Naive thymus-derived CD4-positive, alpha-beta T cell (primary cell): ENCODE measurements at regions not wholly inside any gene's neighbourhood (a gene's known extent, or its start where the extent isn't known, plus 50 kb on each side); places are given as distances from the start of the nearest gene placed in this dataset.

ENCODE experiments used
- ATAC-seq: fragments of 150-1000 bp; cut with Tn5 transposase; 2 replicates; pipeline ENCODE4 v1.10.0; 2021; ENCODE audit warnings: mild to moderate bottlenecking, moderate library complexity
- CTCF ChIA-PET: fragments of 350-600 bp; sonication (Branson Sonifier 250); formaldehyde crosslinking; loops from one replicate; lab custom pipeline; 2021; ENCODE audit warnings: antibody characterized with exemption; lab: Charles Lee
- POLR2A ChIA-PET: fragments of 350-600 bp; sonication (Branson Sonifier 250); formaldehyde crosslinking; loops from one replicate; lab custom pipeline; 2021; ENCODE audit warnings: antibody characterized with exemption, inconsistent platforms; lab: Charles Lee
- DNase-seq, 9 donors: peaks; one replicate each; pipeline versions ENCODE4 v3.0.0 to v3.0.0-alpha.2; 2020 to 2022; ENCODE audit warnings: mixed read lengths in 1 of 9
- H3K27ac ChIP-seq: one replicate; pipeline ENCODE4 v1.7.0; 2013; ENCODE audit warnings: mild to moderate bottlenecking, low read depth, low read length, moderate library complexity
- H3K27me3 ChIP-seq, 2 donors: one replicate each; pipeline ENCODE4 v1.7.0; 2013; ENCODE audit warnings: low read length in 2 of 2, mild to moderate bottlenecking in 2 of 2, moderate library complexity in 2 of 2; ENCODE audit not compliant: control insufficient read depth in 2 of 2, insufficient read depth in 2 of 2
- H3K36me3 ChIP-seq, 3 experiments: 1 replicate in 2 of 3; 2 replicates in 1 of 3; pipeline ENCODE4 v1.7.0; 2013; ENCODE audit warnings: low read length in 3 of 3, mild to moderate bottlenecking in 3 of 3, moderate library complexity in 1 of 3; ENCODE audit not compliant: insufficient read depth in 3 of 3, control insufficient read depth in 2 of 3
- H3K4me1 ChIP-seq, 2 donors: one replicate each; pipeline ENCODE4 v1.7.0; 2013; ENCODE audit warnings: low read length in 2 of 2, mild to moderate bottlenecking in 2 of 2, moderate library complexity in 1 of 2; ENCODE audit not compliant: control insufficient read depth in 2 of 2, insufficient read depth in 2 of 2
- H3K4me3 ChIP-seq: 2 replicates; pipeline ENCODE4 v1.7.0; 2013; ENCODE audit warnings: mild to moderate bottlenecking, low read length
- H3K9me3 ChIP-seq, 3 experiments: 1 replicate in 2 of 3; 2 replicates in 1 of 3; pipeline ENCODE4 v1.7.0; 2013; ENCODE audit warnings: low read length in 3 of 3; ENCODE audit not compliant: control insufficient read depth in 2 of 3
- H3K27ac Mint-ChIP-seq, 9 donors: one replicate each; pipeline ENCODE4 v1.8.0; 2020 to 2022; ENCODE audit warnings: mixed read lengths in 9 of 9, mild to moderate bottlenecking in 8 of 9, moderate library complexity in 5 of 9, inconsistent platforms in 2 of 9
- H3K27me3 Mint-ChIP-seq, 5 donors: one replicate each; pipeline ENCODE4 v1.8.0; 2021 to 2022; ENCODE audit warnings: mixed read lengths in 5 of 5, mild to moderate bottlenecking in 1 of 5
- H3K36me3 Mint-ChIP-seq, 5 donors: one replicate each; pipeline ENCODE4 v1.8.0; 2020 to 2022; ENCODE audit warnings: mixed read lengths in 5 of 5, mild to moderate bottlenecking in 3 of 5, inconsistent platforms in 1 of 5
- H3K4me1 Mint-ChIP-seq, 7 donors: one replicate each; pipeline ENCODE4 v1.8.0; 2020 to 2022; ENCODE audit warnings: mixed read lengths in 7 of 7, mild to moderate bottlenecking in 3 of 7, inconsistent platforms in 1 of 7
- H3K4me3 Mint-ChIP-seq, 10 donors: one replicate each; pipeline ENCODE4 v1.8.0; 2020 to 2022; ENCODE audit warnings: mild to moderate bottlenecking in 10 of 10, mixed read lengths in 10 of 10, moderate library complexity in 6 of 10, inconsistent platforms in 2 of 10
- H3K9me3 Mint-ChIP-seq, 11 donors: one replicate each; pipeline ENCODE4 v1.8.0; 2020 to 2022; ENCODE audit warnings: mixed read lengths in 11 of 11, mild to moderate bottlenecking in 4 of 11, inconsistent platforms in 1 of 11, moderate library complexity in 1 of 11
- intact Hi-C, 2 donors: fragments of 100-400 bp; cut with micrococcal nuclease; formaldehyde crosslinking; loops; one replicate each; pipeline ENCODE4 v1.15.1; 2023

GRCh38 chr10:107356396-107356795, 191.9 kb upstream of the SORCS1 start:
- H3K27ac ChIP-seq = no peak overlapping the region
- DNase-seq (no peak), ATAC-seq (no peak)
- ChIA-PET CTCF (no interaction called here), POLR2A (no interaction called here)
- Mint-ChIP-seq H3K27ac (no peak overlapping the region), H3K9me3 (peaks cover 0 to 15% (median 5%) of the 10 kb centered on the region in 11 donors), H3K27me3 (no peaks in the 10 kb centered on the region), H3K4me3 (no peak overlapping the region), H3K4me1 (no peaks in the 10 kb centered on the region), H3K36me3 (peaks cover 0 to 4% (median 0%) of the 10 kb centered on the region in 5 donors)
- no peaks in the 10 kb centered on the region for H3K4me1 ChIP-seq
- peaks cover 0 to 6% (median 0%) of the 10 kb centered on the region in 3 experiments for H3K9me3 ChIP-seq
- no peaks in the 10 kb centered on the region for H3K27me3 ChIP-seq
- intact Hi-C loops = no loop called here
- no peaks in the 10 kb centered on the region for H3K36me3 ChIP-seq
- H3K4me3 ChIP-seq = no peak overlapping the region

DNA sequence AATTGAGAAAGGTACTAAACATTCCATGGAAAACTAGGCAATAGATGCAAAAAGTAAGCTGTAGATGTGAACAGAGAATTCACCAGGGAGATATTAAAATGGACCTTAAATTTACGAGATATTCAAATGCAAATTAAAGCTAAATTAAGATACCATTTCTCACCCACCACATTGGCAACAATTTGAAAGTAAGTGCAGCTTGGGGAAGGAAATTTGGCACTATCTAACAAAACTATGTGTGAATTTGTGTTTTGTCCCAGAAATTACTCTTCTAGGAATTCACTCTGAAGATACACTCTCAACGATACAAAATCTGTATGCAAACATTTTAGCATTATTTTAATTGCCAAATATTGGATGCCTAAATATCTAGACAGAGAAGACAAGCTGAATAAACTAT, 178.2 kb upstream of the SORCS1 start:
- CTCF ChIA-PET = no interaction called here
- no peak overlapping the region for H3K4me3 Mint-ChIP-seq

GRCh38 chr10:107341281-107341680, 176.8 kb upstream of the SORCS1 start:
- H3K27ac ChIP-seq = no peak overlapping the region
- Mint-ChIP-seq H3K9me3 (peaks cover 0 to 19% (median 4%) of the 10 kb centered on the region in 11 donors), H3K4me1 (no peaks in the 10 kb centered on the region), H3K4me3 (no peak overlapping the region), H3K36me3 (no peaks in the 10 kb centered on the region), H3K27ac (no peak overlapping the region), H3K27me3 (no peaks in the 10 kb centered on the region)
- no peaks in the 10 kb centered on the region for H3K36me3 ChIP-seq
- no peaks in the 10 kb centered on the region for H3K4me1 ChIP-seq
- DNase-seq (no peak), ATAC-seq (no peak)
- POLR2A ChIA-PET = no interaction called here
- no peak overlapping the region for H3K4me3 ChIP-seq
- intact Hi-C loops = no loop called here
- no peaks in the 10 kb centered on the region for H3K9me3 ChIP-seq
- CTCF ChIA-PET = no interaction called here
- no peaks in the 10 kb centered on the region for H3K27me3 ChIP-seq

More for the DNA sequence above, 178.2 kb upstream of the SORCS1 start:
- intact Hi-C loops = no loop called here
- Mint-ChIP-seq H3K27ac (no peak overlapping the region), H3K36me3 (no peaks in the 10 kb centered on the region), H3K27me3 (no peaks in the 10 kb centered on the region), H3K9me3 (peaks cover 0 to 19% (median 4%) of the 10 kb centered on the region in 11 donors), H3K4me1 (no peaks in the 10 kb centered on the region)
- Histone ChIP-seq H3K4me3 (no peak overlapping the region), H3K36me3 (no peaks in the 10 kb centered on the region), H3K27me3 (no peaks in the 10 kb centered on the region), H3K27ac (no peak overlapping the region), H3K9me3 (no peaks in the 10 kb centered on the region), H3K4me1 (no peaks in the 10 kb centered on the region)
- POLR2A ChIA-PET = no interaction called here
- no peak for DNase-seq
- ATAC-seq = no peak

DNA sequence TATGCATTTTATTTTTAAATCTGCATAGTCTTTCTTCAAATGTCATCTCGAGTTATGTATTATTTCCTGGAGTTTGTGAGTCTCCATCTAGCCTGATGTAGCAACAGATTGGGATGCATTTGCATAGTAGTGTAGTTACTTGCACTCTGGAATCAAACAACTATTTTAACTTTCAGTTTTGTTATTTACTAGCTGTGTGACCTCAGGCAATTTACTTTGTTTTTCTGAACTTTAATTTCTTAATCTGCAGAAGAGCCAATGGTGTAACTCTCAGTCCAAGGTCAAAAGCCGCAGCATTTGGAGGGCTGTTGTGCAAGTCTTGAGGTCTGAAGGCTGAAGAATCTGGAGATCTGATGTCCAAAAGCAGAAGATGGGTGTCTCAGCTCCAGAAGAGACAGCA, 175.8 kb upstream of the SORCS1 start:
- DNase-seq (no peak), ATAC-seq (no peak)
- Mint-ChIP-seq H3K4me1 (no peaks in the 10 kb centered on the region), H3K27ac (no peak overlapping the region), H3K4me3 (no peak overlapping the region), H3K9me3 (peaks cover 0 to 14% (median 5%) of the 10 kb centered on the region in 11 donors), H3K27me3 (no peaks in the 10 kb centered on the region), H3K36me3 (no peaks in the 10 kb centered on the region)
- no peaks in the 10 kb centered on the region for H3K4me1 ChIP-seq
- H3K36me3 ChIP-seq = no peaks in the 10 kb centered on the region
- no peaks in the 10 kb centered on the region for H3K27me3 ChIP-seq
- POLR2A ChIA-PET = no interaction called here
- CTCF ChIA-PET = no interaction called here
- H3K9me3 ChIP-seq = no peaks in the 10 kb centered on the region
- intact Hi-C loops = no loop called here
- no peak overlapping the region for H3K27ac ChIP-seq
- no peak overlapping the region for H3K4me3 ChIP-seq

- intact Hi-C loops = no loop called here
These were observed 171.6 kb upstream of the SORCS1 start for GRCh38 chr10:107336061-107336460.

GRCh38 chr10:107317592-107317991, 153.1 kb upstream of the SORCS1 start:
- H3K4me3 ChIP-seq = no peak overlapping the region
- no peaks in the 10 kb centered on the region for H3K36me3 ChIP-seq
- H3K27me3 ChIP-seq = no peaks in the 10 kb centered on the region
- H3K4me1 Mint-ChIP-seq = no peaks in the 10 kb centered on the region
- no peak for DNase-seq
- H3K4me3 Mint-ChIP-seq = no peak overlapping the region
- H3K9me3 ChIP-seq = no peaks in the 10 kb centered on the region
- H3K9me3 Mint-ChIP-seq = peaks cover 0 to 11% (median 2%) of the 10 kb centered on the region in 11 donors
- intact Hi-C loops = no loop called here
- ChIA-PET CTCF (no interaction called here), POLR2A (no interaction called here)
- H3K4me1 ChIP-seq = no peaks in the 10 kb centered on the region
- H3K27ac Mint-ChIP-seq = no peak overlapping the region
- no peaks in the 10 kb centered on the region for H3K36me3 Mint-ChIP-seq
- no peak for ATAC-seq
- no peaks in the 10 kb centered on the region for H3K27me3 Mint-ChIP-seq
- no peak overlapping the region for H3K27ac ChIP-seq

More at GRCh38 chr10:107336061-107336460, 171.6 kb upstream of the SORCS1 start:
- H3K27me3 Mint-ChIP-seq = no peaks in the 10 kb centered on the region
- Histone ChIP-seq H3K36me3 (no peaks in the 10 kb centered on the region), H3K4me3 (no peak overlapping the region), H3K9me3 (no peaks in the 10 kb centered on the region), H3K4me1 (no peaks in the 10 kb centered on the region), H3K27me3 (no peaks in the 10 kb centered on the region), H3K27ac (no peak overlapping the region)
- H3K9me3 Mint-ChIP-seq = peaks cover 4 to 21% (median 7%) of the 10 kb centered on the region in 11 donors
- ChIA-PET CTCF (no interaction called here), POLR2A (no interaction called here)
- ATAC-seq (no peak), DNase-seq (no peak)
- no peaks in the 10 kb centered on the region for H3K36me3 Mint-ChIP-seq
- H3K4me3 Mint-ChIP-seq = no peak overlapping the region
- H3K4me1 Mint-ChIP-seq = no peaks in the 10 kb centered on the region
- H3K27ac Mint-ChIP-seq = no peak overlapping the region

DNA sequence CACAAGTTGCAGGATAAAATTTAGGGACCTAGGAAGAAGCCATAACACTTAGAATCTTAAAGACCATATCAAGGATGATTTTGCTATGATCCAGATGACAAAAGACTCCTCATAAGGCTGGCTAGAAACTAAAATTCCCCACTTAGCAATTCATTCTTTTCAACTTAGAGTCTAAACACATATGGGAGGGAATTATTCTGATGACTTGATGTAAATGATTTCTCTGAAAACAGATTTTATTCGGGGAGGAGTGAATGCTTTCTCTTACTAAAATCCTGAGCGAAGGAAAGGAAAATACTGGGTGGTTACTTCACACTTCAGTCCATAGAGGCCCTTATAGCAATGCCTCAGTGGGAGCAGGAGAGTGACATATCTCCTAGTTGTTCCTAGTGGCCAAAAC, 138.7 kb upstream of the SORCS1 start:
- ATAC-seq (no peak), DNase-seq (no peak)
- H3K4me1 ChIP-seq = no peaks in the 10 kb centered on the region
- no peaks in the 10 kb centered on the region for H3K36me3 ChIP-seq
- H3K27me3 Mint-ChIP-seq = no peaks in the 10 kb centered on the region
- no peaks in the 10 kb centered on the region for H3K27me3 ChIP-seq
- H3K4me3 ChIP-seq = no peak overlapping the region
- no peaks in the 10 kb centered on the region for H3K36me3 Mint-ChIP-seq
- H3K4me3 Mint-ChIP-seq = no peak overlapping the region
- CTCF ChIA-PET = no interaction called here
- H3K4me1 Mint-ChIP-seq = no peaks in the 10 kb centered on the region
- no peak overlapping the region for H3K27ac ChIP-seq
- intact Hi-C loops = no loop called here
- H3K9me3 ChIP-seq = peaks cover 0 to 4% (median 0%) of the 10 kb centered on the region in 3 experiments
- H3K27ac Mint-ChIP-seq = no peak overlapping the region
- POLR2A ChIA-PET = no interaction called here
- H3K9me3 Mint-ChIP-seq = peaks cover 2 to 35% (median 10%) of the 10 kb centered on the region in 11 donors
